GM12891 (cell line): ENCODE measurements at regions not wholly inside any gene's neighbourhood (a gene's known extent, or its start where the extent isn't known, plus 50 kb on each side); places are given as distances from the start of the nearest gene placed in this dataset.

ENCODE experiments used
- PAX5 ChIP-seq: IDR thresholded peaks from 2 replicates; pipeline ENCODE4 v1.6.1; 2011; ENCODE audit warnings: low read length, moderate library complexity, mild to moderate bottlenecking; ENCODE audit not compliant: insufficient read depth, severe bottlenecking
- POLR2A ChIP-seq: IDR thresholded peaks from 2 replicates; pipeline ENCODE4 v1.6.1; 2011; ENCODE audit warnings: low read depth, low read length, control low read depth
- POLR2AphosphoS5 ChIP-seq: IDR thresholded peaks from 2 replicates; pipeline ENCODE4 v1.6.1; 2011; ENCODE audit warnings: low read depth, low read length, control low read depth
- TAF1 ChIP-seq: IDR thresholded peaks from 2 replicates; pipeline ENCODE4 v1.6.1; 2011; ENCODE audit warnings: low read depth, low read length, control low read depth

DNA sequence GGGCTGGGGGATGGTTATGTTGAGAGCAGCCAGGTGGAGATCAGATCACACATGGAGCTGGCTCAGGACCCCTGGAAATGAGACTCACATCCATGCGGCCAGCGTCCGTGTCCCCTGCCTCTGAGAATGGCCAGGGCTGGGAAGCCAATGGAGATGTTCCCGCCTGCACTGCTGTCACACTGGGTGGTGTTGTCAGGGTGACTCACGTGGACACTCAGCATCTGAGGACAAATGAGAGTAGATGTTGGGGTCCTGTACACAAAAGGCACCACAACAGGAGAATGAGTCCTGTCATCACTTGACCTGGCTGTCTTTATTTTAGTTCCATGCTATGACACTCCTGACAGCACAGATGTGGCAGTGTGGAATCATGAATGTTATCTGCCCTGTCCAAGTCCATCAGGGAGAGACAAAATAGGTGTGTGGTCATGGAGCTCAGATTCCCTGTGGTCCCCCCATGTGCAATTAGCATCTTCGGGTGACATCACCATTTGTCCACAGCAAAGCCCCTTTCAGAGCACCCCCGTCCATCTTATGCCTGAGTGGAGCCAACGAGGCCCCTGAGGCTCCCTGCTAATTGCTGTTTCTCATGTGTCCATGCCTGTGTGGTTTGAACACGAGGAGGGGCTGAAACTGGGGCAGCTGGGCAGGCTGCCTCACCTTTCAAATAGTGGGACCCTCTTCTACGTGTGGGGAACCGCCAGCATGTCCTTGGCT, 393.5 kb downstream of the AACS start:
- TF ChIP-seq POLR2A (no peak), PAX5 (no peak), TAF1 (no peak), POLR2AphosphoS5 (no peak)
